DND-41 (cell line): ENCODE measurements at regions not wholly inside any gene's neighbourhood (a gene's known extent, or its start where the extent isn't known, plus 50 kb on each side); places are given as distances from the start of the nearest gene placed in this dataset.

Source experiments
- EZH2 ChIP-seq: IDR thresholded peaks from 3 replicates; pipeline ENCODE4 v1.6.1; 2012; ENCODE audit warnings: borderline replicate concordance, low read depth, mild to moderate bottlenecking, moderate library complexity, low read length, inconsistent platforms; ENCODE audit not compliant: severe bottlenecking
- TF ChIP-seq, protein P1 (sequence below): IDR thresholded peaks from 2 replicates; pipeline ENCODE4 v1.5.1; 2012; ENCODE audit warnings: borderline replicate concordance, low read length, moderate library complexity, mild to moderate bottlenecking; ENCODE audit not compliant: poor library complexity, severe bottlenecking; ENCODE audit errors: extremely low read depth

- TF ChIP-seq EZH2: no peak
- TF ChIP-seq, protein P1, sequence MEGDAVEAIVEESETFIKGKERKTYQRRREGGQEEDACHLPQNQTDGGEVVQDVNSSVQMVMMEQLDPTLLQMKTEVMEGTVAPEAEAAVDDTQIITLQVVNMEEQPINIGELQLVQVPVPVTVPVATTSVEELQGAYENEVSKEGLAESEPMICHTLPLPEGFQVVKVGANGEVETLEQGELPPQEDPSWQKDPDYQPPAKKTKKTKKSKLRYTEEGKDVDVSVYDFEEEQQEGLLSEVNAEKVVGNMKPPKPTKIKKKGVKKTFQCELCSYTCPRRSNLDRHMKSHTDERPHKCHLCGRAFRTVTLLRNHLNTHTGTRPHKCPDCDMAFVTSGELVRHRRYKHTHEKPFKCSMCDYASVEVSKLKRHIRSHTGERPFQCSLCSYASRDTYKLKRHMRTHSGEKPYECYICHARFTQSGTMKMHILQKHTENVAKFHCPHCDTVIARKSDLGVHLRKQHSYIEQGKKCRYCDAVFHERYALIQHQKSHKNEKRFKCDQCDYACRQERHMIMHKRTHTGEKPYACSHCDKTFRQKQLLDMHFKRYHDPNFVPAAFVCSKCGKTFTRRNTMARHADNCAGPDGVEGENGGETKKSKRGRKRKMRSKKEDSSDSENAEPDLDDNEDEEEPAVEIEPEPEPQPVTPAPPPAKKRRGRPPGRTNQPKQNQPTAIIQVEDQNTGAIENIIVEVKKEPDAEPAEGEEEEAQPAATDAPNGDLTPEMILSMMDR: no peak
Measured at GRCh38 chr17:53628011-53628410, 194.7 kb upstream of the KIF2B start.
